H9 (cell line): ENCODE measurements at regions not wholly inside any gene's neighbourhood (a gene's known extent, or its start where the extent isn't known, plus 50 kb on each side); places are given as distances from the start of the nearest gene placed in this dataset.

Source experiments
- DNase-seq: peaks from one replicate; pipeline ENCODE4 v3.0.0-alpha.2; 2017
- H2AFZ ChIP-seq: one replicate; pipeline ENCODE4 v1.6.1; 2013; ENCODE audit warnings: mild to moderate bottlenecking, low read length, control low read depth, moderate library complexity
- H2AK5ac ChIP-seq: 2 replicates; pipeline ENCODE4 v1.6.1; 2013; ENCODE audit warnings: low read length, control low read depth, mixed read lengths; ENCODE audit not compliant: insufficient read length
- H2BK120ac ChIP-seq: one replicate; pipeline ENCODE4 v1.6.1; 2013; ENCODE audit warnings: low read depth, mild to moderate bottlenecking, low read length, control low read depth, inconsistent platforms; ENCODE audit not compliant: poor library complexity, severe bottlenecking
- H2BK12ac ChIP-seq: 2 replicates; pipeline ENCODE4 v1.6.1; 2013; ENCODE audit warnings: low read length, control low read depth, mixed read lengths, low read depth; ENCODE audit not compliant: insufficient read length
- H2BK15ac ChIP-seq: 2 replicates; pipeline ENCODE4 v1.6.1; 2013; ENCODE audit warnings: low read depth, low read length, control low read depth
- H2BK20ac ChIP-seq: one replicate; pipeline ENCODE4 v1.6.1; 2013; ENCODE audit warnings: low read depth, mild to moderate bottlenecking, low read length, control low read depth, inconsistent platforms; ENCODE audit not compliant: poor library complexity, severe bottlenecking
- H2BK5ac ChIP-seq: 2 replicates; pipeline ENCODE4 v1.6.1; 2013; ENCODE audit warnings: low read length, control low read depth, mixed read lengths; ENCODE audit not compliant: insufficient read length
- H3K14ac ChIP-seq: 2 replicates; pipeline ENCODE4 v1.6.1; 2013; ENCODE audit warnings: low read length, control low read depth; ENCODE audit not compliant: insufficient read depth
- H3K18ac ChIP-seq: 2 replicates; pipeline ENCODE4 v1.6.1; 2013; ENCODE audit warnings: low read depth, mild to moderate bottlenecking, mixed read lengths, low read length, control low read depth; ENCODE audit not compliant: insufficient read length
- H3K23ac ChIP-seq: 2 replicates; pipeline ENCODE4 v1.6.1; 2013; ENCODE audit warnings: low read length, control low read depth, mixed read lengths, low read depth; ENCODE audit not compliant: insufficient read length
- H3K23me2 ChIP-seq: 2 replicates; pipeline ENCODE4 v1.6.1; 2013; ENCODE audit warnings: low read depth, mild to moderate bottlenecking, mixed read lengths, low read length, control low read depth; ENCODE audit not compliant: insufficient read length, poor library complexity, severe bottlenecking
- H3K27ac ChIP-seq: 2 replicates; pipeline ENCODE4 v1.5.1; 2013; ENCODE audit warnings: low read length, control low read depth, mixed read lengths, low read depth; ENCODE audit not compliant: insufficient read length
- H3K27me3 ChIP-seq: 2 replicates; pipeline ENCODE4 v1.6.1; 2013; ENCODE audit warnings: low read length, control low read depth, inconsistent platforms; ENCODE audit not compliant: insufficient read depth
- H3K4ac ChIP-seq: 2 replicates; pipeline ENCODE4 v1.6.1; 2013; ENCODE audit warnings: low read depth, mild to moderate bottlenecking, control low read depth, inconsistent platforms, low read length, moderate library complexity
- H3K4me1 ChIP-seq: 2 replicates; pipeline ENCODE4 v1.6.1; 2013; ENCODE audit warnings: low read length, control low read depth, inconsistent platforms; ENCODE audit not compliant: insufficient read depth
- H3K4me2 ChIP-seq: 2 replicates; pipeline ENCODE4 v1.6.1; 2013; ENCODE audit warnings: low read length, control low read depth, mixed read lengths; ENCODE audit not compliant: insufficient read length, insufficient read depth
- H3K56ac ChIP-seq: 2 replicates; pipeline ENCODE4 v1.6.1; 2013; ENCODE audit warnings: low read depth, mild to moderate bottlenecking, mixed read lengths, low read length, control low read depth; ENCODE audit not compliant: insufficient read length
- H3K79me1 ChIP-seq: 2 replicates; pipeline ENCODE4 v1.6.1; 2013; ENCODE audit warnings: low read depth, mild to moderate bottlenecking, moderate library complexity, low read length, control low read depth, inconsistent platforms; ENCODE audit not compliant: insufficient read depth, poor library complexity, severe bottlenecking
- H3K79me2 ChIP-seq: 2 replicates; pipeline ENCODE4 v1.6.1; 2013; ENCODE audit warnings: low read length, control low read depth, inconsistent platforms; ENCODE audit not compliant: insufficient read depth
- H3K9ac ChIP-seq: 2 replicates; pipeline ENCODE4 v1.6.1; 2013; ENCODE audit warnings: low read length, control low read depth, mixed read lengths; ENCODE audit not compliant: insufficient read length; ENCODE audit errors: extremely low read depth
- H3K9me3 ChIP-seq: one replicate; pipeline ENCODE4 v1.6.1; 2013; ENCODE audit warnings: low read depth, low read length, inconsistent platforms; ENCODE audit not compliant: control insufficient read depth
- H3T11ph ChIP-seq: one replicate; pipeline ENCODE4 v1.6.1; 2013; ENCODE audit warnings: mild to moderate bottlenecking, low read length, control low read depth, inconsistent platforms
- H4K20me1 ChIP-seq: one replicate; pipeline ENCODE4 v1.6.1; 2013; ENCODE audit not compliant: control insufficient read depth, insufficient read length, insufficient read depth
- H4K5ac ChIP-seq: 2 replicates; pipeline ENCODE4 v1.6.1; 2013; ENCODE audit warnings: low read depth, mild to moderate bottlenecking, mixed read lengths, low read length, control low read depth; ENCODE audit not compliant: insufficient read length
- H4K8ac ChIP-seq: replicated peaks from 2 replicates; pipeline ENCODE4 v1.6.1; 2013; ENCODE audit warnings: low read length, control low read depth, mixed read lengths, low read depth; ENCODE audit not compliant: insufficient read length
- H4K91ac ChIP-seq: 2 replicates; pipeline ENCODE4 v1.6.1; 2013; ENCODE audit warnings: low read depth, mild to moderate bottlenecking, moderate library complexity, mixed read lengths, low read length, control low read depth; ENCODE audit not compliant: insufficient read length
- H3K27ac Mint-ChIP-seq, 3 experiments: 2 replicates in 2 of 3; 3 replicates in 1 of 3; pipeline ENCODE4 v1.8.0; 2020 to 2021; ENCODE audit warnings: mixed read lengths in 3 of 3, mild to moderate bottlenecking in 1 of 3, moderate library complexity in 1 of 3
- H3K27me3 Mint-ChIP-seq: 2 replicates; pipeline ENCODE4 v1.8.0; 2021; ENCODE audit warnings: low read depth, mild to moderate bottlenecking, moderate library complexity, mixed read lengths
- H3K36me3 Mint-ChIP-seq, 3 experiments: 2 replicates in 2 of 3; 3 replicates in 1 of 3; pipeline ENCODE4 v1.8.0; 2020 to 2021; ENCODE audit warnings: low read depth in 3 of 3, mixed read lengths in 3 of 3; ENCODE audit not compliant: insufficient read depth in 1 of 3
- H3K4me1 Mint-ChIP-seq, 2 experiments: 2 replicates each; pipeline ENCODE4 v1.8.0; 2020; ENCODE audit warnings: mixed read lengths in 2 of 2
- H3K4me3 Mint-ChIP-seq, 2 experiments: 2 replicates in 1 of 2; 3 replicates in 1 of 2; pipeline ENCODE4 v1.8.0; 2020 to 2021; ENCODE audit warnings: mild to moderate bottlenecking in 2 of 2, mixed read lengths in 2 of 2, moderate library complexity in 1 of 2
- H3K9me3 Mint-ChIP-seq, 2 experiments: 2 replicates in 1 of 2; 3 replicates in 1 of 2; pipeline ENCODE4 v1.8.0; 2020; ENCODE audit warnings: mild to moderate bottlenecking in 2 of 2, mixed read lengths in 2 of 2, moderate library complexity in 1 of 2
- WGBS: extraction: QIAGEN DNeasy Blood & Tissue Kit; methylation state at CpG from one replicate; pipeline ENCODE4 v1.1.7; 2013; ENCODE audit warnings: missing lambda C conversion rate, low lambda C conversion rate, mixed read lengths; ENCODE audit not compliant: insufficient read length; ENCODE audit errors: extremely low coverage; 5-methylcytosine and 5-hydroxymethylcytosine counted together
- TF ChIP-seq, protein P1 (sequence below): fragments of 200-600 bp; sonication (generic); conservative IDR thresholded peaks from 3 replicates; pipeline ENCODE4 v1.8.0; 2021; ENCODE audit warnings: antibody characterized with exemption, mild to moderate bottlenecking

DNA sequence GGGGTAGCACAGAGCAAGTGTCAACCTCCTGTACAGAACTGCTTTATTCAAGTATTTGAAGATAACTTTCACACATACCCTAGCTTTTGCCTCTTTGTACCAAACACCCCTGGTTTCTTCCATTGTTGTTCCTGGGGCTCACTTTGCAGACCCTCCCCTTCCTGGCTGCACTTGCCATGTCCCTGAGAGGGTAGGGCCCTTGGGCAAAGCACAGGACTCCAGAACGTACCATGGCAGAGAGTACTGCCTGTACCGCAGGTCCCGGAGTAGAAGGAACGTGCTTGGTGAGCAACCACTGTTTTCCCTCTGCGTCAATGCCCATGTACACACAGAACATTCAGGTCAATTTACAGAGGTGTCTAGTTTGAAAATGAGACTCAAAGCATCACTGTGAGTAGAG lies 290.4 kb downstream of the EN1 start:
- Histone ChIP-seq H2BK20ac (no peak overlapping the region), H3K18ac (no peak overlapping the region), H3K27ac (no peak overlapping the region), H3K4me2 (no peak overlapping the region), H2BK15ac (no peak overlapping the region), H2BK5ac (no peak overlapping the region), H3K4me1 (no peaks in the 10 kb centered on the region), H3K4ac (no peak overlapping the region), H3K56ac (no peak overlapping the region), H3K14ac (no peak overlapping the region), H4K8ac (no peak overlapping the region), H2BK120ac (no peak overlapping the region), H2AFZ (no peak overlapping the region), H3K23ac (no peak overlapping the region), H3K79me1 (no peaks in the 10 kb centered on the region), H3K27me3 (no peaks in the 10 kb centered on the region), H3K9me3 (no peaks in the 10 kb centered on the region), H3K23me2 (no peaks in the 10 kb centered on the region), H4K5ac (no peak overlapping the region), H2BK12ac (no peak overlapping the region), H3T11ph (no peak overlapping the region), H3K9ac (no peak overlapping the region), H2AK5ac (no peak overlapping the region), H3K79me2 (no peaks in the 10 kb centered on the region), H4K91ac (no peak overlapping the region), H4K20me1 (no peaks in the 10 kb centered on the region)
- Mint-ChIP-seq H3K27me3 (no peaks in the 10 kb centered on the region; the same call in 1 of the 2 replicates), H3K27ac (no peak overlapping the region; a peak in 1 of 7 replicates), H3K36me3 (no peaks in the 10 kb centered on the region; a peak in 2 of 7 replicates), H3K4me3 (no peak overlapping the region), H3K9me3 (no peaks in the 10 kb centered on the region; a peak in 3 of 5 replicates), H3K4me1 (peaks cover 17 to 18% of the 10 kb centered on the region in 2 experiments)
- no CpG with 5 or more reads among the region's 5 CpGs for WGBS
- TF ChIP-seq, protein P1, sequence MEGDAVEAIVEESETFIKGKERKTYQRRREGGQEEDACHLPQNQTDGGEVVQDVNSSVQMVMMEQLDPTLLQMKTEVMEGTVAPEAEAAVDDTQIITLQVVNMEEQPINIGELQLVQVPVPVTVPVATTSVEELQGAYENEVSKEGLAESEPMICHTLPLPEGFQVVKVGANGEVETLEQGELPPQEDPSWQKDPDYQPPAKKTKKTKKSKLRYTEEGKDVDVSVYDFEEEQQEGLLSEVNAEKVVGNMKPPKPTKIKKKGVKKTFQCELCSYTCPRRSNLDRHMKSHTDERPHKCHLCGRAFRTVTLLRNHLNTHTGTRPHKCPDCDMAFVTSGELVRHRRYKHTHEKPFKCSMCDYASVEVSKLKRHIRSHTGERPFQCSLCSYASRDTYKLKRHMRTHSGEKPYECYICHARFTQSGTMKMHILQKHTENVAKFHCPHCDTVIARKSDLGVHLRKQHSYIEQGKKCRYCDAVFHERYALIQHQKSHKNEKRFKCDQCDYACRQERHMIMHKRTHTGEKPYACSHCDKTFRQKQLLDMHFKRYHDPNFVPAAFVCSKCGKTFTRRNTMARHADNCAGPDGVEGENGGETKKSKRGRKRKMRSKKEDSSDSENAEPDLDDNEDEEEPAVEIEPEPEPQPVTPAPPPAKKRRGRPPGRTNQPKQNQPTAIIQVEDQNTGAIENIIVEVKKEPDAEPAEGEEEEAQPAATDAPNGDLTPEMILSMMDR, result no peak
- DNase-seq, result no peak
